ENCODE measurements at regions not wholly inside any gene's neighbourhood (a gene's known extent, or its start where the extent isn't known, plus 50 kb on each side); places are given as distances from the start of the nearest gene placed in this dataset.

- intact Hi-C loops (cut with DNase I), result no loop called here
- DNase-seq, result no peak
- no peak for ATAC-seq (ENCODE audit: poor library complexity)
These were observed 150.6 kb upstream of the RAB12 start for GRCh38 chr18:8458546-8459215.

GRCh38 chr18:8460748-8461147, 148.5 kb upstream of the RAB12 start:
- intact Hi-C loops (cut with DNase I), result no loop called here
- DNase-seq (no peak), ATAC-seq (ENCODE audit: poor library complexity) (no peak)

GRCh38 chr18:8461544-8461943, 147.7 kb upstream of the RAB12 start:
- intact Hi-C loops (cut with DNase I), result no loop called here
- DNase-seq, result no peak
- ATAC-seq (ENCODE audit: poor library complexity), result no peak

- intact Hi-C loops (cut with DNase I), result no loop called here
- ATAC-seq (ENCODE audit: poor library complexity) (no peak), DNase-seq (no peak)
These were observed 146.5 kb upstream of the RAB12 start for GRCh38 chr18:8462651-8463185.

- no peak for DNase-seq
- no peak for ATAC-seq (ENCODE audit: poor library complexity)
- intact Hi-C loops (cut with DNase I), result no loop called here
These were observed 145.4 kb upstream of the RAB12 start for GRCh38 chr18:8463791-8464190.

- DNase-seq, result no peak
- intact Hi-C loops (cut with DNase I), result no loop called here
- ATAC-seq (ENCODE audit: poor library complexity), result no peak
These were observed 141.0 kb upstream of the RAB12 start for GRCh38 chr18:8468191-8468590.

GRCh38 chr18:8468921-8469335, 140.3 kb upstream of the RAB12 start:
- DNase-seq, result peak; percentile 46
- intact Hi-C loops (cut with DNase I), result no loop called here
- no peak for ATAC-seq (ENCODE audit: poor library complexity)

- ATAC-seq (ENCODE audit: poor library complexity), result peak; percentile 31
- intact Hi-C loops (cut with DNase I), result no loop called here
- no peak for DNase-seq
These were observed 139.6 kb upstream of the RAB12 start for GRCh38 chr18:8469544-8470130.

- no peak for ATAC-seq (ENCODE audit: poor library complexity)
- DNase-seq, result no peak
- intact Hi-C loops (cut with DNase I), result no loop called here
These were observed 137.9 kb upstream of the RAB12 start for GRCh38 chr18:8471372-8471771.

GRCh38 chr18:8474661-8475060, 134.6 kb upstream of the RAB12 start:
- intact Hi-C loops (cut with DNase I), result loop anchor here (5.0 kb wide), 1 partner anchor 1197 kb away; no protein-coding TSS in a partner anchor
- no peak for DNase-seq
- ATAC-seq (ENCODE audit: poor library complexity), result no peak

GRCh38 chr18:8477615-8478014, 131.6 kb upstream of the RAB12 start:
- DNase-seq (no peak), ATAC-seq (ENCODE audit: poor library complexity) (no peak)
- intact Hi-C loops (cut with DNase I), result loop anchor here (5.0 kb wide), 1 partner anchor 1200 kb away; no protein-coding TSS in a partner anchor

GRCh38 chr18:8478166-8478967, 130.9 kb upstream of the RAB12 start:
- intact Hi-C loops (cut with DNase I), result loop anchor here (5.0 kb wide), 1 partner anchor 1201 kb away; no protein-coding TSS in a partner anchor
- ATAC-seq (ENCODE audit: poor library complexity) (peak; percentile 64), DNase-seq (peak; percentile 58)

GRCh38 chr18:8478968-8479370, 130.3 kb upstream of the RAB12 start:
- DNase-seq (no peak), ATAC-seq (ENCODE audit: poor library complexity) (no peak)
- intact Hi-C loops (cut with DNase I), result loop anchor here (5.0 kb wide), 1 partner anchor 1202 kb away; no protein-coding TSS in a partner anchor

- DNase-seq (no peak), ATAC-seq (ENCODE audit: poor library complexity) (no peak)
- intact Hi-C loops (cut with DNase I), result loop anchor here (5.0 kb wide), 1 partner anchor 1202 kb away; no protein-coding TSS in a partner anchor
These were observed 129.4 kb upstream of the RAB12 start for GRCh38 chr18:8479789-8480188.

- DNase-seq (no peak), ATAC-seq (ENCODE audit: poor library complexity) (peak; percentile 88)
- intact Hi-C loops (cut with DNase I), result no loop called here
These were observed 128.5 kb upstream of the RAB12 start for GRCh38 chr18:8480506-8481328.

- DNase-seq (no peak), ATAC-seq (ENCODE audit: poor library complexity) (no peak)
- intact Hi-C loops (cut with DNase I), result no loop called here
These were observed 124.3 kb upstream of the RAB12 start for GRCh38 chr18:8484951-8485350.

GRCh38 chr18:8489761-8490160, 119.5 kb upstream of the RAB12 start:
- intact Hi-C loops (cut with DNase I), result no loop called here
- ATAC-seq (ENCODE audit: poor library complexity), result no peak
- DNase-seq, result no peak

- intact Hi-C loops (cut with DNase I), result no loop called here
- DNase-seq (no peak), ATAC-seq (ENCODE audit: poor library complexity) (no peak)
These were observed 117.7 kb upstream of the RAB12 start for GRCh38 chr18:8491516-8491915.

GRCh38 chr18:8493141-8493540, 116.1 kb upstream of the RAB12 start:
- DNase-seq, result no peak
- intact Hi-C loops (cut with DNase I), result no loop called here
- ATAC-seq (ENCODE audit: poor library complexity), result no peak

Measured in Right ventricle myocardium superior (tissue), 1 donor.